GM19351 (cell line): ENCODE measurements at regions not wholly inside any gene's neighbourhood (a gene's known extent, or its start where the extent isn't known, plus 50 kb on each side); places are given as distances from the start of the nearest gene placed in this dataset.
"Not testable (repeated sequence)": the region's sequence is repeated elsewhere in the genome, so short reads cannot be mapped to it uniquely, and the experiment has no call there.

Source experiments
- ATAC-seq: cut with Tn5 transposase; IDR thresholded peaks from one replicate; pipeline ENCODE4 v1.9.1; 2021; ENCODE audit warnings: mild to moderate bottlenecking, moderate library complexity; ENCODE audit not compliant: unreplicated experiment

DNA sequence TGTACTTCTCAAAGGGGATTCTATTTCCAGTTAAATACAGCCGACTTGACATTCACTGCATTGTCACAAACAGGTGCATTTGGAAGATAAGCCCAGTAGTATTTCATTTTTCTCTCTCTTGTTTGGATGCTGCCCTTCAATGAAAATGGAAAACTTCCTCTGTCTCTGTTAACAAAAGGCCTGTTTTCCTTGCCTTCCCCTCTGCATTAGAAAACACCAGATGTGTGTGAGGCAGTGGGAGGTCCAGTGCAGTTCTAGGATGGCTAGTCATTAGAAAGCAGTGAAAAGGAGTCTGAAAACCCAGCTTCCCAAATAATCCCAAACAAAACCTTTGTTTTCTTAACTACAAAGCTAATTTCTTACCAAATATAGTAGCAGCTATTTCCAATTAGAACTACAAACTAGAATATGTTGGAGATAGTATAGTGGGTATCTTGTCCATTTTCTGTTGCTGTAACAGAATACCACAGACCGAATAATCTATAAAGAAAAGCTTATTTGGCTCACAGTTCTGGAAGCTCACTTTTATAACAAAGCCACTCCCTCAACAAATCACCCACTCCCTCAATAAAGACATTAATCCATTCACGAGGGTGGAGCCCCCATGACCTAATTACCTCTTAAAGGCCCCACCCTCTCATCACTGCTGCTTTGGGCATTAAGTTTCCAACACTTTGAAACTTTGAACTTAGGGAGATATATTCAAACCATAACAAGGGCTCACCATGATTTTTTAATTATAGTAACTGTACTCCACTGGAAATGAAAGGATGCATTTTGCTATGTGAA lies 452.1 kb upstream of the RPS6KA3 start:
- no peak for ATAC-seq

DNA sequence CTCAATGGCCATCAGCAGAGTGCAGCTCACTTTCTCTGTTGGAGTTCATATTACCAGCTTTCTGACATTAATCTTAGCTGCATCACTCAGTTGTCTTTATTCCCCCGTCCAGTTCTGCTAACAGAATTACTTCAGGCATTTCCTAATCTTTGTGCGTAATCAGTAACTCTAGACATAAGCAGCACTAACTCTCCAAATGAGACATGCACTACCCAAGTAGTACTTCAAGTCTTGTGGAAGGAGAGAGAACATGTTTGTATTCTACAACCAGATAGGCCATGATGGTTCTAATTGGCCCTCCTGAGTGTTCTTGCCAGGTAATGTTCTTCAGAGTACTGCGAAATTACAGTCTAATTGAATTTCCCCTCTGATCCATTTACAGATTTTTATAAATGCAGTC lies 448.5 kb upstream of the RPS6KA3 start:
- ATAC-seq, result no peak

DNA sequence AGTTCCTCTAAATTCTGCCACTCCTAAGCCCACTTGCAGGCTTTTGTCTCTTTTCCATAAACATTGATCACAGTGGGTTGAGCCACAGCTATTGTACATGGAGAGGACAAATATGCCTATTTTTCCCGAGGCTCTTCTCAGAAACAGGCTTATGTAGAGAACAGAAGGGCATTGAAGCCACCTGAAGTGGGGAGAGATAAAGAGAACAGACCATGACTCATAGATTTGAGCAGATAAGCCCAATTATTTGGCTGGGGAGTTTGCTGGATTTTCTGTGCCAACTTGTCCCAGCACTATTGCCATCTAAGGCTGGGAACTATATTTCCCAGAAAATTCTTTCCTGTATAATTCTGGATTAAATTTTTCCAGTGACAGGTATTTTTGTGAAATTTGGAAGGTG lies 446.1 kb upstream of the RPS6KA3 start:
- ATAC-seq, result no peak

DNA sequence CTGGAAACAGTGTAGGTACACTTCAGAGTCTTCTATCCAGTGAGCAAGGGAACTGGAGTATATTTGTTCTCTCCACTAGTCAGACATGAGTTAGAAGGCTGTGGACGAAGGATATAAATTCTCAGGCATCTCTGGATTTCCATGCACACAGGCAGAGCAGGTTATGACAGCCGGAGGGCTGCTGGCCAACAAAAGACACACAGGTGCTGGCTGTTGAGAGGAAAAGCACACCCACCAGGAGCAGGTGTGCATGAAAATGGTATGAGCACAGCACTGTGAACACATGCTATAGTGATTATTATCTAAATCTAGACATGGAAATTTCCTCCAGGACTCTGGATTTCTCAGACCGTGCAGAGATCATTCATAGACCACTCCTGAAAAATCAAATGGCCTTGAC lies 444.7 kb upstream of the RPS6KA3 start:
- no peak for ATAC-seq

DNA sequence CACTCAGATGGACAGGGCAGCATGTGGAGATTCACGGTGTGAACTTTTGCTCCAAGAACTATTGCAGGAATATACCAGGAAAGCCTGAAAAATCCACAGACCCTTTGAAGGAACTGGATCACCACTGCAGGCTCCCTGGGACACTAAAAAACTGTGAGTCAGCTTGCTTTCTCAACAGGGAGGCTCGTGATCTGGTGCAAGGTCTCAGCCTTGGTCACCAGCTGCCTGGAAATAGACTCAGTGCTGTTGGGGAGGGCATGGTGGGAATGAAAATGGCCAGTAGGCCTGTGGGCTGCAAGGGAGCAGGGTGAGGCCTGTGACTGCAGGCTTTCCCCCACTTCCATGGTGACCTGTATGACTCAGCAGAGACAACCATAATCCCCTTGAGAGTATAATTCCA lies 426.4 kb upstream of the RPS6KA3 start:
- ATAC-seq, result no peak

DNA sequence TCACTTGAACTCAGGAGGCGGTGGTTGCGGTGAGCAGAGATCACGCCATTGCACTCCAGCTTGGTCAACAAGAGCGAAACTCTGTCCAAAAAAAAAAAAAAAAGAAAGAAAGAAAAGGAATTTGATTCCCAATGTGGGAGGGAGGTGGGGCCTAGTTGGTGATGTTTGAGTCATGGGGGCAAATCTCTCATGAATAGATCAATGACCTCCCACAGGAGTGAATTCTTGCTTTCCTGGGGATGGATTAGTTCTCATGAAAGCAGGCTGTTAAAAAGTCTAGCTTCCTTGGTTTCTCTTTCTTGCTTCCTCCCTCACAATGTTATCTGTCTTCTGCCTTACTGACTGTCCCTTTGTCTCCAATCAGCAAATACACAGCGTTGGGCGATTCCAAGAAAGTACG lies 419.5 kb upstream of the RPS6KA3 start:
- no peak for ATAC-seq

DNA sequence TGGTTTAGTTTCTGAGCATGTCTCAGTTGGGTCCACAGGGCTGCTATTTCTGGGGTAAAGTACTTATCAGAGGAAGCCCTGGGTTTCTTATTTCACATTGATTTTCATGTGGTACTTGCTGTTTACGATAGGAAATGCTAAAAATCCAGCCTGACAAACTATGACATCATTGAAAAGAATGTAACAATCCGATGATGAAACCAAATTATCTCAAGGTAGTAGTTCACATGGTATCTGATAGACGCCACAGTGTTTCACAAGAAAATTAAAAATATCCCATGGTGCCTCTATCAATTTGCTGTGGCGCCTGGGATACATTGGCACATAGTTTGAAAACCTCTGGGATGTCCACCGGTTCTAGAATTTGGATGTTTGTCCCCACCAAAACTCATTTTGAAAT lies 418.9 kb upstream of the RPS6KA3 start:
- no peak for ATAC-seq

DNA sequence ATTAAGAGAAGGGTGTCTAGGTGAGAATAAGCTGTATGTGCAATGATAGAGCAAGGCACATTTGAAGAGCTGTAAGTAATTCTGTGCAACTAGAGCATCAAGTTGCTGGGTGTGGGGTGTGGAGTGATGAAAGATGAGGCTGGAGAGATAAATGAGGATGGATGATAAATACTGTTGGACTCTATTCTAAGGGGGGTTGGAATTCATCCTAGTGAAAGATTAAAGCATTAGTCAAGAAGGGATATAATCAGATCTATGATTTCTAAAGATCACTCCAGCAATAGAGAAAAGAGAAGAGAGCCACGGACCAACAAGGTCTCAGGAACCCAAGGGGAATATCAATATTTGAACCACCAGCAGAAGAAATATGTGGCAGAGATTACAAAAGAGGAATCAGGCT lies 415.0 kb upstream of the RPS6KA3 start:
- no peak for ATAC-seq

DNA sequence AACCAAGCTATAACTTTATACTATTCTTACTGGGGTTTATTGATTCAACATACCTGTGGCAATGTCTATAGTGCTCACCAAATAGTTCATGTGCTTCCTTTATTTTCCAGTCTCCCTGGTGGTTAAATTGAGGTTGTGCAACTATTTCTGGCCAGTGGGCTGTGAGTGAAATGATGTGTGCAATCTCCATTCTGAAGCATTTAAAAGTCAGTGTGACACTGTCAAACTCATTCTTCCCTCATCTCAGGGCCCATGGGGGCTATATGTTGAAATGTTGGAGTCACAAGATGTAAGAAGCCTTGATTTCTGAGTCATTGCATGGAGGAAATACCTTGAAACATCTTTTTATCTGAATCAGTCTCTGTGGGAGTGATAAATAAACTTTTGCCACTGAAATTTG lies 414.3 kb upstream of the RPS6KA3 start:
- ATAC-seq, result no peak

DNA sequence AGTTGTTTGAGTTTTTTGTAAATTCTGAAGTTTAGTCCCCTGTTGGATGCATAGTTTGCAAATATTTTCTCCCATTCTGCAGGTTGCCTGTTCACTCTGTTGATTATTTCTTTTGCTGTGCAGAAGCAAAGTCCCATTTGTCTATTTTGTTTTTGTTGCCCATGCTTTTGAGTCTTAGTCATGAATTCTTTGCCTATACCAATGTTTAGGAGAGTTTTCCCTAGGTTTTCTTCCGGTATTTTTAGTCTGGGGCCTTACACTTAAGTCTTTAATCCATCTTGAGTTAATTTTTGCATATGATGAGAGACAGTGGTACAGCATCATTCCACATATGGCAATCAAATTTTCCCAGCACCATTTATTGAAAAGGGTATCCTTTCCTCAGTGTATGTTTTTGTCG lies 405.8 kb upstream of the RPS6KA3 start:
- ATAC-seq, result no peak

DNA sequence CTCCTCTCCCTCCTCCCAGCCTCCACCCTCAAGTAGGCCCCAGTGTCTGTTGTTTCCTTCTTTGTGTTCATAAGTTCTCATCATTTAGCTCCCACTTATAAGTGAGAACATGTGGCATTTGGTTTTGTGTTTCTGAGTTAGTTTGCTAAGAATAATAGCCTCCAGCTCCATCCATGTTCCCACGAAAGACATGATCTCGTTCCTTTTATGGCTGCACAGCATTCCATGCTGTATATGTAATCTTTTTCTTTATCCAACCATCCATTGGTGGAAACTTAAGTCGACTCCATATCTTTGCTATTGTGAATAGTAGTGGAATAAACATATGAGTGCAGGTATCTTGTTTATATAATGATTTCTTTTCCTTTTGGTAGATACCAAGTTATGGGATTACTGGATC lies 405.0 kb upstream of the RPS6KA3 start:
- ATAC-seq, result not testable (repeated sequence)

DNA sequence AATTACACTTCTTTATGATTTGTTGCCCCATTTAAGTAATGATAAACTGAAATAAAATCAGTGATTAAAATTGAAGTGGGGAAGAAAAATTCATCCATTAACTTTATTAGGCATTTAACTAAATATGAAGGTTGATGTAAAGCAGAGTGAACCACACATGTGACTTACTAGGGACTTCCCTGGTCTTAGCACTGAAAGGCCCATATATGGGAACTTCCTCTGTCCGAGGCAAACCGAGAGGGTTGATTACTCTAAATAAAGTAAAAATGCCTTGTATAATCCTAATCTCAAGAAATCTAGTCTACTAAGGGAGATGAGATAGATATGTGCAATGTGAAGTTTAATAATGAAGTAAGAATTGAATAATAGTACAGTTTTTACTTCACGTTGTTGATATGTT lies 403.9 kb upstream of the RPS6KA3 start:
- ATAC-seq, result peak; percentile 51

DNA sequence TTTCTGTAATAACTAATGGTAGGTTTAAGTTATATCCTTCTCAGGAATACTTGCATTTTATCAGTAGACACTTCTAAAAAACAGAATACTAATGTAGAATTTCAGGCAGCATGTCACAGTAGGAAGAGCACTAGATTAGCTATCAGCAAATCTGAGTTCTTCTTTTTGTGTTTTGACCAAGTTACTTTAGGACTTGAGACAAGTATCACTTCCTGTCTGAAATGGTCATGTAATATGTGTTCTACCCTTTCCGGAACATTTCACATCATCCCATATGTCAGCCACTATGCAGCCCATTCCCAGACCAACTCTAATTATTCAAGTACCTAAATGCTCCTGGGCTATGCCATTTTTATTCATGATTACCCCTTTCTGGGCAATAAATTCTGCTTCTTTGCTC lies 401.8 kb upstream of the RPS6KA3 start:
- peak; percentile 82 for ATAC-seq

DNA sequence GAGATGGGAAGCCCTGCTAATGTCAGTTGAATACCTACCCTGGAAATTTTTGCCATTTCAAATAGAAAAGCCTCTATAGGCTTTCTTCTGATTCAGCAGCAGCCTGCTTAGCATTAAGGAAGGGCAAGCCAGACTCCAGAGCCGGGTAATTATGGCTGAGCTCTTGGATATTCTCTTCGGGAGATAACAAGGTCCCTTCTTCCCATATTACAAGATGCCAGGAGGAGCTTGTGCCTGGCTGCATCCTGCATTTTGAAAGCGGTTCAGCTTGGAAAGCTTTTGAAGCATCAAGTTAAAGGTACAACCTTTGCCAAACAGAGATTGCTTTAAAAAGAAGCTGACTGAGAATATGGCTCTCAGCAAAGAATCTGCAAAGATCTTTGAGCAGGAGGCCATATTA lies 399.6 kb upstream of the RPS6KA3 start:
- no peak for ATAC-seq

DNA sequence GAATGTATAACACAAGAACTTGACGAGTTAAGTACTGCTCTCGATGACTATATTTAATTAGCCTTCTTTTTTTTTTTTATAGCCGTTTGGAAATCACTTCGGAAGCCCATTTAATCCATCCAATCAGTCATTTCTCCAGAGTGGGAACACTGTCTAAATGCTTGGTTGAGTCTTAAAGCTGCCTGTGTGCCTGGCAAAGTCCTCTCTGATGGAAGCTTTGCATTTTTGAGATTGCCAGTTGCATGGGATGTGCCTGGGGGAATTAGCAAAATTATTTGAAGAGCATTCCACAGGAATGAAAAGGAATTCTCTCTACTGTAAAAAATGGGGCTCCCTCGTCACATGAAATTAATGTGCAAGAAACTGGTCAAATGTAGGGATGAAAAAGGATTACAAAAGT lies 398.8 kb upstream of the RPS6KA3 start:
- no peak for ATAC-seq

DNA sequence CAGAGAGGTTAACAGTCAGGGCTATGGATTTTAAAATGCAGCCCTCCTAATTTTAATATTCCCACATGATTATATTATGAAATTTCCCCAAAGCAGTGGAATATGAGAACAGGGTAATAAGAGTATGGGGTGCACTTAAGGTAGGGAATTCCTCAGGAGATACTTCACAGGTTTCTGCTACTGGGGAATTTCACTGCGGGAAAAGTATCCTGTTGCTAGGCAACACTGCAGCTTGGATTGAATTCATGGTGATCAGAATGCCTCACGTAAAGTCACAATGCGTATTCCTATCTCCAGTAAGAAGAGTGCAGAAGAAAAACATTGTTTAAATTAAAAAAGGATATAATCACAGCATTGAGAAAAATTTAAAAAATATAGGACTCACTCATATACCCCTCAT lies 398.1 kb upstream of the RPS6KA3 start:
- ATAC-seq, result no peak

DNA sequence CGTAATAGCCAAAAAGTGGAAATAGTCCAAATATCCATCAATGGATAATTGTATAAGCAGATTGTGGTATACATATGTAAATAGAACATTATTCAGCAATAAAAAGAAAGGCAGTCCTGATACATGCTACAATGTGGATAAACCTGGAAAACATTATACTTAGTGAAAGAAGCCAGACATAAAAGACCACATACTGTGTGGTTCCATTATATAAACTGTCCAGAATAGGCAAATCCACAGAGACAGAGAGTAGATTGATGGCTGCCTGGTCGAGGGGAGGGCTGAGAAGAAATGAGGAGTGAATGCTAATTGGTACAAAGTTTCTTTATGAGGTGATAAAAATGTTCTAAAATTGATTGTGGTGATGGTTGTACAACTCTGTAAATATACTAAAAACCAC lies 397.4 kb upstream of the RPS6KA3 start:
- no peak for ATAC-seq

DNA sequence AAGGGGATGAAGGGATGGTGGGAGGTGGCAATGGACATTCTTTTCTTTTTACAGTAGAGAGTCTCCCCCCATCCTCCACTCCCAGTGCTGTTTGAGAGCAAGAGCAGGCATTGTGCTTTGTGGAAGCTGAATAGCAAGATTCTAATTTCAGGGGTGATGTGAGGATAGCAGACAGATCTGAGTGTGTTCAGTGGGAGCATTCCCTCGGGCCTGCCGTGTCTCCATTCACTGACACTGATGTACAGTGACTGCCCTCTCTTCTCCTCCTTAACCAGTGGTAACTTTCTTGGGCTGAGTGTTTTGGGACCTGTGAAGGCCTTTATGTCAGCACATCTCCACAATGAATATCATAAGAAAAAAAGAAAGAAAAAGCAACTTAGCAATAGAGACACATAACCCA lies 396.6 kb upstream of the RPS6KA3 start:
- ATAC-seq, result no peak

DNA sequence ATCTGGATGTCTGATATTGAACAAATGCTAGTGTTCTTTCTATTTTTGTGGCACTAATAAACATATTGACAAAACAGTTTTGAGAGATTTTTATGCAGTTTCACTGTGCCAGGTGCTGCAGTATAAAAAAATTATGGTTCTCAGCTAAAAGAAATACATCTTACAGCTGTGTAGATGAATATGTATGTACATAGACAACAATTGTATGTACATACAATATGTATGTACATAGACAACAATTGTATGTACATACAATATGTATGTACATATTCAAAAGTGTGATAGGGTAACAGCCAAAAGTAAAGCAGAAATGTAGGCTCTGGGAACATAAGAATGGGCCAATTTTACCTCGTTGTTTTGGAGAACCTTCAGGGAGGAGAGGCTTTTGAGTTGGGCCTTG lies 390.0 kb upstream of the RPS6KA3 start:
- ATAC-seq, result no peak

DNA sequence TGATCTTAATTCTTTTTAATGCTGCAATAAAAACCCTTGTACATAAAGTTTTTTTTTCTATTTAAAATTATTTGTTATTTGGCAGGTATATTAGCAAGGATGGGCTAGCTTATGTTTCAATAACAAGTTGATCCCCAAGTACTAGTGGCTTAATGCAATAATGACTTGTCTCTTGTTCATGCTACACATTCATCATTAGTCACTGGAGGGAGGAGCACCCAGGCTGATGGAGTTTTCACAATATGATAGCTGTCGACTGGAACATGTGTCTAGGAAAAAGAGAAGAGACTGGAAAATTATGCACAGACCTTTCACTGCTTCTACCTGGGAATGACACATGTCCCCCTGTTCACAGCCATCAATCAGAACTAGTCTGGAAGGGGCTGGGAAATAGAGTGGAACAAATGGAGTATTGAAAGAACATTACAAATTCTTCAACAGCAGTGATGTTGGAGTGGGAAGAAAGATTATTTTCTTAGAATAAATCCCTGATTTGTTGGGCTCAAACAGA lies 387.9 kb upstream of the RPS6KA3 start:
- ATAC-seq, result no peak

DNA sequence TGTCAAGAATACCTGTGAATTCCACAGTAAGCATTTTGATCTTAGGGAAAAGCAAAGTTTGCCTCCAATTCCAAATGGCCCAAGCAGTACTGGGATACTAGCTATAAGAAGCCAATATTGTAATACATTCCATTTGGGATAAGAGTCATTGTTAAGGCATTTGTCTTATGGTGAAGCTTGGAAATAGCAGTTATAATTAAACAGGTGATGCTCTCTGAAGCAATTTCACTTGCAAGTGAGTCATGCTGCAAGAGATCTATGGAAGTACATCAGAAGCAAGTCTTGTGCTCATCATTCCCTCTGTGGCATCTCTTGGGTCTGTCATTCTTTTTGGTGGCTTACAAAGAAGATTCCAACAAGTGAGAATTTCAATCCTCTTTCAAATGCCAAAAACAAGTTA lies 386.4 kb upstream of the RPS6KA3 start:
- ATAC-seq, result no peak

DNA sequence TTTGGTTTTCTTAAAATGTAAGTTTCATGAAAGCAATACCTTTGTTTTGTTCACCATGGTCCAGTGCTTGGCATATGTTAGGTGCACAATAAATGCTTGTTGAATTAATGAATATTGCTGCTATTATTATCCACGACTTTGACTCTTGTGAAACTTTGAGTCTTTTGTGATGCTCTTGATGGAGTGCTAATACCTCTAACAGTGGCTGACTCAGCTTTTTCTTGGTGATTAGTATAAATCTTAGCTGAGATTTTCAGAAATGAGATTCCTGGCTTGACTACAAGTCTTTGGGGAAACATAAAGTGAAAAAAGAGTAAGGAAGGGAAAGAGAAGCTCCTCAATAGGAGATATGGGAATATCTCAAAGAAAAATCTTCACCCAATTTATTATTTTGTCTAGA lies 375.2 kb upstream of the RPS6KA3 start:
- no peak for ATAC-seq

DNA sequence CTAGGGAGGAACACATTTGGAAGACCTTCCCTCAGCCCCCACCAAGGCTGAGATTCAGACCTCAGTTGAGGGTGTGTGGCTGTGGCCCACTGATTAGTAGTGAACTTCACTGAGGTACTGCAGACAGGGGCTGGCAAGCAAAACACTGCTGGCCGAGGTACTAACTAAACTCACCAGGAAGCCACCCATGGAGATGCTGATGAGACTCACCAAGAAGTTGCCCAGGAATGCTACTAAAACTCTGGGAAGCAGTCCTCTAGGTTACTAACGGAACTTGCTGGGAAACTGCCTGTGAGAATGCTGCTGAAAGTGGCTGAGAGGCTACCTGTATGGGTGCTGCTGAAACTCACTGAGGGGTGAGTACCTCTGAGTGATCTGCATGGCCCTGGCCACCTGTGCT lies 372.4 kb upstream of the RPS6KA3 start:
- no peak for ATAC-seq
